Mesenchymal stem cell (in vitro differentiated cells and primary cell): ENCODE measurements at regions not wholly inside any gene's neighbourhood (a gene's known extent, or its start where the extent isn't known, plus 50 kb on each side); places are given as distances from the start of the nearest gene placed in this dataset.

Experiments used
- DNase-seq: peaks from one replicate; pipeline ENCODE4 v3.0.0-alpha.2; 2013
- H2AFZ ChIP-seq: one replicate; pipeline ENCODE4 v1.6.1; 2013; ENCODE audit warnings: low read depth, mild to moderate bottlenecking, control low read depth, inconsistent platforms, low read length, moderate library complexity
- H2AK5ac ChIP-seq: 2 replicates; pipeline ENCODE4 v1.6.1; 2013; ENCODE audit warnings: low read length, moderate library complexity, mild to moderate bottlenecking, inconsistent platforms; ENCODE audit not compliant: severe bottlenecking
- H2BK120ac ChIP-seq: one replicate; pipeline ENCODE4 v1.6.1; 2013; ENCODE audit warnings: low read depth, mild to moderate bottlenecking, inconsistent platforms, low read length, moderate library complexity
- H2BK12ac ChIP-seq, 2 experiments: one replicate each; pipeline ENCODE4 v1.6.1; 2013; ENCODE audit warnings: inconsistent platforms in 2 of 2, low read length in 2 of 2, mild to moderate bottlenecking in 2 of 2, moderate library complexity in 2 of 2, control low read depth in 1 of 2
- H2BK15ac ChIP-seq: one replicate; pipeline ENCODE4 v1.6.1; 2013; ENCODE audit warnings: mild to moderate bottlenecking, low read depth, inconsistent platforms; ENCODE audit not compliant: poor library complexity, severe bottlenecking
- H2BK5ac ChIP-seq: 2 replicates; pipeline ENCODE4 v1.6.1; 2013; ENCODE audit warnings: low read depth, mild to moderate bottlenecking, low read length, control low read depth, inconsistent platforms; ENCODE audit not compliant: poor library complexity, severe bottlenecking
- H3K14ac ChIP-seq, 2 experiments: one replicate each; pipeline ENCODE4 v1.6.1; 2013; ENCODE audit warnings: inconsistent platforms in 2 of 2, low read length in 2 of 2, control low read depth in 1 of 2, mild to moderate bottlenecking in 1 of 2, moderate library complexity in 1 of 2
- H3K18ac ChIP-seq, 2 experiments: one replicate each; pipeline ENCODE4 v1.6.1; 2013; ENCODE audit warnings: inconsistent platforms in 2 of 2, low read length in 2 of 2, control low read depth in 1 of 2, low read depth in 1 of 2, mild to moderate bottlenecking in 1 of 2
- H3K23ac ChIP-seq, 2 experiments: one replicate each; pipeline ENCODE4 v1.6.1; 2013; ENCODE audit warnings: inconsistent platforms in 2 of 2, low read length in 2 of 2, mild to moderate bottlenecking in 2 of 2, moderate library complexity in 2 of 2, control low read depth in 1 of 2
- H3K27ac ChIP-seq: 2 replicates; pipeline ENCODE4 v1.5.1; 2013; ENCODE audit warnings: mild to moderate bottlenecking, moderate library complexity, low read length, control low read depth, inconsistent platforms; ENCODE audit not compliant: poor library complexity, severe bottlenecking
- H3K27me3 ChIP-seq, 2 experiments: 2 replicates each; pipeline versions ENCODE4 v1.6.1 to v1.7.0; 2013; ENCODE audit warnings: low read length in 2 of 2, mild to moderate bottlenecking in 2 of 2, moderate library complexity in 2 of 2, control low read depth in 1 of 2, inconsistent platforms in 1 of 2; ENCODE audit not compliant: control insufficient read depth in 1 of 2, insufficient read depth in 1 of 2
- H3K36me3 ChIP-seq, 2 experiments: 2 replicates each; pipeline versions ENCODE4 v1.6.1 to v1.7.0; 2013; ENCODE audit warnings: low read length in 2 of 2, control low read depth in 1 of 2, inconsistent platforms in 1 of 2, low read depth in 1 of 2, mild to moderate bottlenecking in 1 of 2; ENCODE audit not compliant: insufficient read depth in 2 of 2, control insufficient read depth in 1 of 2
- H3K4ac ChIP-seq, 2 experiments: one replicate each; pipeline ENCODE4 v1.6.1; 2013; ENCODE audit warnings: inconsistent platforms in 2 of 2, low read length in 2 of 2, mild to moderate bottlenecking in 2 of 2, moderate library complexity in 2 of 2, control low read depth in 1 of 2, low read depth in 1 of 2
- H3K4me1 ChIP-seq: 2 replicates; pipeline ENCODE4 v1.6.1; 2013; ENCODE audit warnings: low read depth, low read length, control low read depth; ENCODE audit not compliant: control insufficient read depth, insufficient read depth
- H3K4me2 ChIP-seq: 2 replicates; pipeline ENCODE4 v1.6.1; 2013; ENCODE audit warnings: low read length, mild to moderate bottlenecking, inconsistent platforms; ENCODE audit not compliant: poor library complexity, severe bottlenecking
- H3K4me3 ChIP-seq, 2 experiments: 2 replicates each; pipeline versions ENCODE4 v1.5.1 to v1.7.0; 2013; ENCODE audit warnings: low read length in 2 of 2, mild to moderate bottlenecking in 2 of 2, control low read depth in 1 of 2, low read depth in 1 of 2; ENCODE audit not compliant: insufficient read depth in 1 of 2
- H3K79me1 ChIP-seq: replicated peaks from 2 replicates; pipeline ENCODE4 v1.6.1; 2013; ENCODE audit warnings: mild to moderate bottlenecking, control low read depth, low read length, inconsistent platforms; ENCODE audit not compliant: poor library complexity, severe bottlenecking
- H3K9ac ChIP-seq: 2 replicates; pipeline ENCODE4 v1.7.0; 2013; ENCODE audit warnings: mild to moderate bottlenecking, low read length, moderate library complexity
- H3K9me3 ChIP-seq: 2 replicates; pipeline ENCODE4 v1.7.0; 2013; ENCODE audit warnings: mild to moderate bottlenecking, low read length; ENCODE audit not compliant: control insufficient read depth
- H4K8ac ChIP-seq: one replicate; pipeline ENCODE4 v1.6.1; 2013; ENCODE audit warnings: inconsistent platforms, mild to moderate bottlenecking, low read length, moderate library complexity
- H4K91ac ChIP-seq: one replicate; pipeline ENCODE4 v1.6.1; 2013; ENCODE audit warnings: mild to moderate bottlenecking, low read length, inconsistent platforms
- WGBS: methylation state at CpG from one replicate; pipeline ENCODE4 v1.1.7; 2013; ENCODE audit warnings: mixed read lengths; 5-methylcytosine and 5-hydroxymethylcytosine counted together

DNA sequence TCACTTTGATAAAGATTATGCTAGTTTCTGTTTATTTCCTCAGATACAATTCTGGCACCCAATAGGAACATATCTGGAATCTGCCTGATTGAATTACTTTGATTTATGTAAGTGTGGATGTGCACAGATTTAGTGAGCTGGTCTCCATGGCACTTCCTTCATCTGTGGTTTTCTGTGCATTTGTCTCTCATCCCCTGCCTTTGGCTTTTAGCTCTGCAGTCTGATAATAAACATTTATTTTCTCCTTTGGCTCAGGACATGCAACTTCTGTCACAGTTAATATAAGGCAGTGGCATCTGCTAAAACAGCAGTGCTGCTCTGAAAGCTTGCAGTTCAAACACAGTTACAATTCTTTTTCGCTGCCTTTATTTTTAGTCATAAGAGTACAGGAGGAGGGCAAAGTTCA, 273.7 kb upstream of the CHRM2 start:
- Histone ChIP-seq H2AFZ (no peak overlapping the region), H4K91ac (no peak overlapping the region), H3K4me2 (no peak overlapping the region), H3K79me1 (no peaks in the 10 kb centered on the region), H3K14ac (no peak overlapping the region), H2BK5ac (no peak overlapping the region), H3K23ac (no peak overlapping the region), H3K27me3 (no peaks in the 10 kb centered on the region), H3K27ac (no peak overlapping the region), H3K18ac (no peak overlapping the region), H3K9ac (no peak overlapping the region), H2AK5ac (no peak overlapping the region), H3K36me3 (no peaks in the 10 kb centered on the region), H2BK12ac (no peak overlapping the region), H3K4ac (no peak overlapping the region), H3K4me3 (no peak overlapping the region), H4K8ac (no peak overlapping the region), H3K4me1 (no peaks in the 10 kb centered on the region), H3K9me3 (peaks cover 5% of the 10 kb centered on the region), H2BK15ac (no peak overlapping the region), H2BK120ac (no peak overlapping the region)
- DNase-seq = peak; percentile 76
- 58% methylated on average over 1 of the region's 1 CpG for WGBS

DNA sequence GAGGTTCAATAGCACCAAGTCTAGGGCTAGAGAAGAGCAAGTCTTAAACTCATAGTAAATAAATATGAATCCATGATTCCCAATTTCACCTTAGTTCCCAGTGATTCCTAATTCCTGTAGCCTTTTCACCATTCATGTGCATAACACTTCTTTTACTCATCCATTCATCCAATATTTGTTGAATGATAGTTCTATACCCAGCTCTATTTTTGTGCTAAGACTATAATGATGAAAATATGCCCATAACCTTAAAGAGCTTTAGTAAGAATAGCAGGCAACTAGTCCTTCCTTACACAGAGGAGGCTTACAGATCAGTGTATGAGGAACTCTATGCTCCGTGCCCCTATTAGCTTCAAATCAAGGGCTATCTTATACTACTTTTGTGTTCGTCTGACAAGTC, 280.2 kb upstream of the CHRM2 start:
- H3K14ac ChIP-seq = no peak overlapping the region
- H3K4me3 ChIP-seq = no peak overlapping the region
- no peak overlapping the region for H2AK5ac ChIP-seq
- H2BK120ac ChIP-seq = no peak overlapping the region
- no peak overlapping the region for H3K23ac ChIP-seq
- no peak overlapping the region for H2BK5ac ChIP-seq
- no peak overlapping the region for H2AFZ ChIP-seq
- 85% methylated on average over 2 of the region's 2 CpGs for WGBS
- H4K8ac ChIP-seq = no peak overlapping the region
- no peak overlapping the region for H3K9ac ChIP-seq
- H3K4me1 ChIP-seq = no peaks in the 10 kb centered on the region
- no peak overlapping the region for H4K91ac ChIP-seq
- no peak overlapping the region for H3K4ac ChIP-seq
- no peaks in the 10 kb centered on the region for H3K79me1 ChIP-seq
- no peak overlapping the region for H2BK12ac ChIP-seq
- peaks cover 13% of the 10 kb centered on the region for H3K9me3 ChIP-seq
- no peak overlapping the region for H3K4me2 ChIP-seq
- H2BK15ac ChIP-seq = no peak overlapping the region
- no peaks in the 10 kb centered on the region for H3K27me3 ChIP-seq
- H3K18ac ChIP-seq = no peak overlapping the region
- H3K36me3 ChIP-seq = no peaks in the 10 kb centered on the region
- no peak for DNase-seq
- no peak overlapping the region for H3K27ac ChIP-seq

DNA sequence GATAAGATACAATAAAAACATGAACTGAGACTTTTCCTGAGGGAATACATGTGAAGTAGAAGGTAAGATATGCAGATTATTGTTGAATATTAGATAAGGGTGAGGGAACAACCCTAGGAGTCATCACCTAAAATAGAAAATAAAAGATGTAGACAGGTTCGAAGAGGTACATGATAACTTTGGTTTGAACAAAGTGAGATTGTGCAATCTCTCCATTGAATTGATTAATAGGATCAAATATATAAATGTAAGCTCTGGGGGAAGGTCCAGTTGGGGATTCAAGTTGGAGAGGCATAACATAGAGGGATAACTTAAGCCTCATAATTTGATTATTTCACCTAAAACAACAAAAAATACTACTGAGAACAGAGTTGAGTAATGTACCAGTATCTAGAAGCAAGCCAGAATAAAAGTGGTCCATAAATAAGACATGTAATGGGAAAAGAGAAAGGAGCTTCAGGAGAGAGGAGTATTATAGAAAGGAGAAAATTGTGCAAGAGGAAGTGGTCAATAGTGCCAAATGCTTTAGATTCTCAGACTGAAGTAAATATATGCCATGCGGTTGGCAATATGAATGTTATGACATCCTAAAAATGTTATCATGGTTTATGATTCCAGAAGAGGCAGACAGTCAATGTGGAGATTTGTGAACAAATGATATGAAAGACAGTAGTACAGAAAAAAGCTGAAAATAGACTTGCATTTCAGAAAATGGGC, 282.3 kb upstream of the CHRM2 start:
- H3K9ac ChIP-seq = no peak overlapping the region
- no peak overlapping the region for H3K23ac ChIP-seq
- peak; percentile 27 for DNase-seq
- H3K4me3 ChIP-seq = no peak overlapping the region
- H3K18ac ChIP-seq = no peak overlapping the region
- 80% methylated on average over 2 of the region's 2 CpGs for WGBS
- H3K9me3 ChIP-seq = peaks cover 13% of the 10 kb centered on the region
- H2BK15ac ChIP-seq = no peak overlapping the region
- no peaks in the 10 kb centered on the region for H3K4me1 ChIP-seq
- H3K14ac ChIP-seq = no peak overlapping the region
- H3K4me2 ChIP-seq = no peak overlapping the region
- H3K36me3 ChIP-seq = no peaks in the 10 kb centered on the region
- H3K27ac ChIP-seq = no peak overlapping the region
- no peak overlapping the region for H3K4ac ChIP-seq
- H3K79me1 ChIP-seq = no peaks in the 10 kb centered on the region
- H2AK5ac ChIP-seq = no peak overlapping the region
- no peak overlapping the region for H4K8ac ChIP-seq
- H2AFZ ChIP-seq = no peak overlapping the region
- H2BK12ac ChIP-seq = no peak overlapping the region
- no peaks in the 10 kb centered on the region for H3K27me3 ChIP-seq
- H2BK120ac ChIP-seq = no peak overlapping the region
- H2BK5ac ChIP-seq = no peak overlapping the region
- H4K91ac ChIP-seq = no peak overlapping the region

DNA sequence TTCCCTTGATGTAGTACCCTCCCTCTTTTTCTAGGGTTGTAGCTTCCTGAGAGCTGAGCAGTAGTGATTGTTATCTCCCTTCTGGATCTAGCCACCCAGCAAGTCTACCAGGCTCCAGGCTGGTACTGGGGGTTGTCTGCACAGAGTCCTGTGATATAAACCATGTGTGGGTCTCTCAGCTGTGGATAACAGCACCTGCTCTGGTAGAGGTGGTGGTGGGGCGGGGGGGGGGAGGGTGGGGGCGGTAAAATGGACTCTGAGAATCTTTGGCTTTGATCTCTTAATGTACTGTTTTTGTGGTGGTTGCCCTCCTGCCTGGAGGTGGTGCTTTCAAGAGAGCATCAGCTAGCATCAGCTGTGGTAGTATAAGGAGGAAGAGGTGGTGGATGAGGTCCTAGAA, 302.0 kb upstream of the CHRM2 start:
- Histone ChIP-seq H2BK15ac (no peak overlapping the region), H3K4me3 (no peak overlapping the region), H3K4me2 (no peak overlapping the region), H2AK5ac (no peak overlapping the region), H2BK5ac (no peak overlapping the region), H3K23ac (no peak overlapping the region), H3K27me3 (no peaks in the 10 kb centered on the region), H2BK12ac (no peak overlapping the region), H3K18ac (no peak overlapping the region), H4K8ac (no peak overlapping the region), H3K14ac (no peak overlapping the region), H3K4me1 (no peaks in the 10 kb centered on the region), H3K36me3 (no peaks in the 10 kb centered on the region), H3K4ac (no peak overlapping the region), H2AFZ (no peak overlapping the region), H4K91ac (no peak overlapping the region), H3K9me3 (no peaks in the 10 kb centered on the region), H3K27ac (no peak overlapping the region), H3K79me1 (no peaks in the 10 kb centered on the region), H3K9ac (no peak overlapping the region), H2BK120ac (no peak overlapping the region)
- no peak for DNase-seq
- 46% methylated on average over 2 of the region's 2 CpGs for WGBS
